ENCODE measurements at regions not wholly inside any gene's neighbourhood (a gene's known extent, or its start where the extent isn't known, plus 50 kb on each side); places are given as distances from the start of the nearest gene placed in this dataset.
"Not testable (repeated sequence)": the region's sequence is repeated elsewhere in the genome, so short reads cannot be mapped to it uniquely, and the experiment has no call there.

DNA sequence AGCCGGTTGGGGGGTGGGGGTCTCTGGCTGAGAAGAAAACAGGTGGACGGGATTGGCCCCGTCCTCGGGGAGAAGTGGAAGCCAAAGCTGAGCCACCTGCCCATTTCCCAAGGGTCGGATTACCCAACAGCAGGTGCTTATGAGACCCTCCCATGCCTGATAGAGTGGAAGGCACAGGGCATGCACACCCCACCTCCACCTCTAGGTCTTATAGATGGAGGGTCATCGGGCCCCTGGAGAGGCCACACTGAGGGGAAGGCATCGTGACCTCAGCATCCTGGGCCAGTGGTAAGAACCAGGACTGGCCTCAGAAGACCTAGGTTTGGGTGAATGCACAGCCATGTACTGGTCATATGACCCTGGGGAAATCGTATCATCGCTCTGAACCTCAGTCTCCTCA is 85.9 kb downstream of the BUD13 start:
- H3K4me3 Mint-ChIP-seq = no peak overlapping the region
- TF ChIP-seq, protein P1, sequence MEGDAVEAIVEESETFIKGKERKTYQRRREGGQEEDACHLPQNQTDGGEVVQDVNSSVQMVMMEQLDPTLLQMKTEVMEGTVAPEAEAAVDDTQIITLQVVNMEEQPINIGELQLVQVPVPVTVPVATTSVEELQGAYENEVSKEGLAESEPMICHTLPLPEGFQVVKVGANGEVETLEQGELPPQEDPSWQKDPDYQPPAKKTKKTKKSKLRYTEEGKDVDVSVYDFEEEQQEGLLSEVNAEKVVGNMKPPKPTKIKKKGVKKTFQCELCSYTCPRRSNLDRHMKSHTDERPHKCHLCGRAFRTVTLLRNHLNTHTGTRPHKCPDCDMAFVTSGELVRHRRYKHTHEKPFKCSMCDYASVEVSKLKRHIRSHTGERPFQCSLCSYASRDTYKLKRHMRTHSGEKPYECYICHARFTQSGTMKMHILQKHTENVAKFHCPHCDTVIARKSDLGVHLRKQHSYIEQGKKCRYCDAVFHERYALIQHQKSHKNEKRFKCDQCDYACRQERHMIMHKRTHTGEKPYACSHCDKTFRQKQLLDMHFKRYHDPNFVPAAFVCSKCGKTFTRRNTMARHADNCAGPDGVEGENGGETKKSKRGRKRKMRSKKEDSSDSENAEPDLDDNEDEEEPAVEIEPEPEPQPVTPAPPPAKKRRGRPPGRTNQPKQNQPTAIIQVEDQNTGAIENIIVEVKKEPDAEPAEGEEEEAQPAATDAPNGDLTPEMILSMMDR (conservative IDR thresholded peaks at IDR 0.05) = no peak
- no peak for DNase-seq (ENCODE audit: extremely low spot score, unreplicated experiment)
- H3K36me3 Mint-ChIP-seq = no peaks in the 10 kb centered on the region
- H3K9me3 Mint-ChIP-seq = no peaks in the 10 kb centered on the region
- H3K4me1 Mint-ChIP-seq (ENCODE audit: unreplicated experiment) = no peaks in the 10 kb centered on the region
- H3K27ac Mint-ChIP-seq = no peak overlapping the region
- peaks cover 19% of the 10 kb centered on the region for H3K27me3 Mint-ChIP-seq

DNA sequence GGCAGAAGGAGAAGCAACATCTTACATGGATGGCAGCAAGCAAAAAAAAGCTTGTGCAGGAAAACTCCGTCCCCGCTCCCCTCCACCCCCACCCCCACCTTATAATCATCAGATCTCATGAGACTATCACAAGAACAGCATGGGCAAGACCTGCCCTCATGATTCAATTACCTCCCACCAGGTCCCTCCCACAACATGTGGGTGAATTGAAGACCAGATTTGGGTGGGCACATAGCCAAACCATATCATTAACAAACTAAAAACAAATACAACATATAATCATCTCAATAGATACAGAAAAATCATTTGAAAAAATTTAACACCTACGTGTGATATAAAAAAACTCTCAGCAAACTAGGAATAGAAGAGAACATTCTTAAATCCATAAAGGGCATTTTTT is 88.8 kb downstream of the BUD13 start:
- Mint-ChIP-seq H3K36me3 (no peaks in the 10 kb centered on the region), H3K4me3 (no peak overlapping the region), H3K9me3 (no peaks in the 10 kb centered on the region), H3K4me1 (ENCODE audit: unreplicated experiment) (no peaks in the 10 kb centered on the region), H3K27ac (no peak overlapping the region), H3K27me3 (peaks cover 36% of the 10 kb centered on the region)
- DNase-seq (ENCODE audit: extremely low spot score, unreplicated experiment) = no peak
- TF ChIP-seq, protein P1 (conservative IDR thresholded peaks at IDR 0.05) = no peak

DNA sequence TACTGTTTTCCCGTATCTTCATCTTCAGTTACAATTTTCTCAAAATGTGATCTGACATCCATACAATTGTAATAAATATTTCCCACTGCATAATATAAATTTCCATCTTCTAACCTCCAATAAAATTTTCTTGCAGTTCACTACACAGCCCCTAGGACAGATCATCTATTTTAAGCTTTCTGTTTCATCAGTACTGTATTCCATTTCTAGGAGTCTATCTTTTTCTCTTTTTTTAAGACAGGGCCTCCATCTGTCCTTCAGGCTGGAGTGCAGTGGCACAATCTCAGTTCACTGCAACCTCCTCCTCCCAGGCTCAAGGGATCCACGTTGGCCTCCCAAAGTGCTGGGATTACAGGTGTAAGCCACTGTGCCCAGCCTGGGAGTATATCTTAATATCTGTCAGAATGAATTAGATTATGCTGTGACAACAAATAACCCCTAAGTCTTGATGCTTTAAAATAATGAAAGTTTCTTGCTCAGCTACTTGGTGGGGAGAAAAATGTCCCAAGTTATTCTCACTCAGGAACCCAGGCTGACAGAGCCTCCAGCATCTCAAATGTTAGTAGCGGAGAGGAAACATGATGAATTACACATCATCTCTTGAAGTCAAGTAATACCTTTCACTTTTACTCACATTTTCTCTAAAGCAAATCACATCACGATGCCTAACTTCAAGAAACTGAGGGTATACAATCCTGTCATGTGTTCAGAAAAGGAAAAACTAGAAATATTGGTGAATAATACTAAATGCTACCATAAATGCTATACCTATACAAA is 92.2 kb downstream of the BUD13 start:
- Mint-ChIP-seq H3K4me1 (ENCODE audit: unreplicated experiment) (no peaks in the 10 kb centered on the region), H3K9me3 (no peaks in the 10 kb centered on the region), H3K36me3 (no peaks in the 10 kb centered on the region), H3K27me3 (peaks cover 29% of the 10 kb centered on the region), H3K4me3 (no peak overlapping the region), H3K27ac (no peak overlapping the region)
- no peak for DNase-seq (ENCODE audit: extremely low spot score, unreplicated experiment)
- TF ChIP-seq, protein P1 (conservative IDR thresholded peaks at IDR 0.05) = peak; percentile 51

DNA sequence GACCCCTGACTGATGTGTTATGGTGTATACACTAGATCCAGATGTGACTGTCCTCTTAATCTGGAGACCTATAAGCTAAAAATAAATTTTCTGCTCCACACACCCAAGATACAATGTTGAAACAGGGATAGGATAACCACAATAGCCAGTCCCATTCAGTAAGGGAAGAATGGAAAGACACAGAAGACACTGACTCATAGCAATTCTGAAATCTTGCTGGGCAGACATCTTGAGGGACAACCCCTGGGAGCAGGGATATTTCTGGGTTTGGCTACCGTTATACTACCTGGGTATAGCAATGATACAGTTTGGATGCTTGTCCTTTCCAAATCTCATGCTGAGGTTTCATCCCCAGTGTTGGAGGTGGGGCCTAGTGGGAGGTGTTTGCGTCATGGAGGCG is 93.9 kb downstream of the BUD13 start:
- H3K9me3 Mint-ChIP-seq = no peaks in the 10 kb centered on the region
- H3K4me3 Mint-ChIP-seq = no peak overlapping the region
- H3K27me3 Mint-ChIP-seq = peaks cover 26% of the 10 kb centered on the region
- no peaks in the 10 kb centered on the region for H3K4me1 Mint-ChIP-seq (ENCODE audit: unreplicated experiment)
- no peaks in the 10 kb centered on the region for H3K36me3 Mint-ChIP-seq
- no peak for DNase-seq (ENCODE audit: extremely low spot score, unreplicated experiment)
- TF ChIP-seq, protein P1 (conservative IDR thresholded peaks at IDR 0.05) = no peak
- no peak overlapping the region for H3K27ac Mint-ChIP-seq

DNA sequence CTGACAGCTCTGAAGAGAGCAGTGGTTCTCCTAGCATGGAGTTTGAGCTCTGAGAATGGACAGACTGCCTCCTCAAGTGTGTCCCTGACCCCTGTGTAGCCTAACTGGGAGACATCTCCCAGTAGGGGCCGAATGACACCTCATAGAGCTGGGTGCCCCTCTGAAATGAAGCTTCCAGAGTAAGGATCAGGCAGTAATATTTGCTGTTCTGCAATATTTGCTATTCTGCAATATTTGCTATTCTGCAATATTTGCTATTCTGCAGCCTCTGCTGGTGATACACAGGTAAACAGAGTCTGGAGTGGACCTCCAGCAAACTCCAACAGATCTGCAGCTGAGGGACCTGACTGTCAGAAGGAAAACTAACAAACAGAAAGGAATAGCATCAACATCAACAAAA is 105.5 kb downstream of the BUD13 start:
- H3K27me3 Mint-ChIP-seq = peaks cover 49% of the 10 kb centered on the region
- not testable (repeated sequence) for H3K36me3 Mint-ChIP-seq; H3K4me1 Mint-ChIP-seq (ENCODE audit: unreplicated experiment); H3K4me3 Mint-ChIP-seq; DNase-seq (ENCODE audit: extremely low spot score, unreplicated experiment); H3K9me3 Mint-ChIP-seq; H3K27ac Mint-ChIP-seq

DNA sequence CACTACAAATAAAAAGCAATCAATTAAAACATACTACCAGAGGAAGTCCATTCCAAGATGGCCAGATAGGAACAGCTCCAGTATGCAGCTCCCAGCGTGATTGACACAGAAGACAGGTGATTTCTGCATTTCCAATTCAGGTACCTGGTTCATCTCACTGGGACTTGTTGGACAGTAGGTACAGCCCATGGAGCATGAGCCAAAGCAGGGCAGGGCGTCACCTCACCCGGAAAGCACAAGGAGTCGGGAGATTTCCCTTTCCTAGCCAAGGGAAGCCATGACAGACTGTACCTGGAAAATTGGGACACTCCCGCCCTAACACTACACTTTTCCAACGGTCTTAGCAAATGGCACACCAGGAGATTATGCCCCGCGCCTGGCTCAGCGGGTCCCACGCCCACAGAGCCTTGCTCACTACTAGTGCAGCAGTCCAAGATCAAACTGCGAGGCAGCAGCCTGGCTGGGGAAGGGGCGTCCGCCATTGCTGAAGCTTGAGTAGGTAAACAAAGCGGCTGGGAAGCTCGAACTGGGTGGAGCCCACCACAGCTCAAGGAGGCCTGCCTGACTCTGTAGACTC is 106.0 kb downstream of the BUD13 start:
- H3K4me1 Mint-ChIP-seq (ENCODE audit: unreplicated experiment); H3K27ac Mint-ChIP-seq; H3K9me3 Mint-ChIP-seq; DNase-seq (ENCODE audit: extremely low spot score, unreplicated experiment); H3K36me3 Mint-ChIP-seq; H3K4me3 Mint-ChIP-seq: not testable (repeated sequence)
- peaks cover 54% of the 10 kb centered on the region for H3K27me3 Mint-ChIP-seq

Measured in type B pancreatic cell (in vitro differentiated cells).